Osteocyte (in vitro differentiated cells): ENCODE measurements at regions not wholly inside any gene's neighbourhood (a gene's known extent, or its start where the extent isn't known, plus 50 kb on each side); places are given as distances from the start of the nearest gene placed in this dataset.

Experiments used
- DNase-seq: peaks from one replicate; pipeline ENCODE4 v3.0.0; 2021; ENCODE audit warnings: mixed read lengths; ENCODE audit not compliant: unreplicated experiment; ENCODE audit errors: extremely low spot score
- H3K27ac Mint-ChIP-seq: one replicate; pipeline ENCODE4 v1.8.0; 2021; ENCODE audit warnings: mild to moderate bottlenecking, mixed read lengths; ENCODE audit not compliant: unreplicated experiment
- H3K27me3 Mint-ChIP-seq: one replicate; pipeline ENCODE4 v1.8.0; 2021; ENCODE audit warnings: mixed read lengths; ENCODE audit not compliant: unreplicated experiment
- H3K36me3 Mint-ChIP-seq: one replicate; pipeline ENCODE4 v1.8.0; 2021; ENCODE audit warnings: mixed read lengths; ENCODE audit not compliant: unreplicated experiment
- H3K4me1 Mint-ChIP-seq: one replicate; pipeline ENCODE4 v1.8.0; 2021; ENCODE audit warnings: mixed read lengths; ENCODE audit not compliant: unreplicated experiment
- H3K4me3 Mint-ChIP-seq: one replicate; pipeline ENCODE4 v1.8.0; 2021; ENCODE audit warnings: mild to moderate bottlenecking, moderate library complexity, mixed read lengths; ENCODE audit not compliant: unreplicated experiment
- H3K9me3 Mint-ChIP-seq: one replicate; pipeline ENCODE4 v1.8.0; 2021; ENCODE audit warnings: mixed read lengths; ENCODE audit not compliant: unreplicated experiment
- CTCF ChIP-seq: fragments of 200-600 bp; sonication (generic); IDR thresholded peaks from 2 replicates; pipeline ENCODE4 v1.5.0; 2021; ENCODE audit warnings: antibody characterized with exemption, mild to moderate bottlenecking, moderate library complexity

- Mint-ChIP-seq H3K27me3 (peaks cover 5% of the 10 kb centered on the region), H3K4me1 (no peaks in the 10 kb centered on the region), H3K4me3 (no peak overlapping the region), H3K36me3 (no peaks in the 10 kb centered on the region), H3K27ac (no peak overlapping the region), H3K9me3 (no peaks in the 10 kb centered on the region)
- no peak for DNase-seq
- TF ChIP-seq CTCF = no peak
These were observed 253.8 kb downstream of the FAM43A start for GRCh38 chr3:194939532-194939909.

- H3K27me3 Mint-ChIP-seq = peaks cover 8% of the 10 kb centered on the region
- TF ChIP-seq CTCF = no peak
- no peak overlapping the region for H3K4me3 Mint-ChIP-seq
- H3K9me3 Mint-ChIP-seq = no peaks in the 10 kb centered on the region
- peak; percentile 75 for DNase-seq
- H3K27ac Mint-ChIP-seq = no peak overlapping the region
- no peaks in the 10 kb centered on the region for H3K36me3 Mint-ChIP-seq
- no peaks in the 10 kb centered on the region for H3K4me1 Mint-ChIP-seq
These were observed 254.5 kb downstream of the FAM43A start for GRCh38 chr3:194939949-194940770.

- DNase-seq = peak; percentile 74
- Mint-ChIP-seq H3K4me1 (no peaks in the 10 kb centered on the region), H3K36me3 (no peaks in the 10 kb centered on the region), H3K9me3 (no peaks in the 10 kb centered on the region), H3K4me3 (no peak overlapping the region), H3K27ac (no peak overlapping the region), H3K27me3 (peaks cover 12% of the 10 kb centered on the region)
- no peak for TF ChIP-seq CTCF
These were observed 255.8 kb downstream of the FAM43A start for GRCh38 chr3:194941360-194941955.

- Mint-ChIP-seq H3K4me3 (no peak overlapping the region), H3K9me3 (no peaks in the 10 kb centered on the region), H3K27ac (no peak overlapping the region), H3K4me1 (no peaks in the 10 kb centered on the region), H3K27me3 (peaks cover 12% of the 10 kb centered on the region), H3K36me3 (no peaks in the 10 kb centered on the region)
- peak; percentile 67 for DNase-seq
- TF ChIP-seq CTCF = no peak
These were observed 256.4 kb downstream of the FAM43A start for GRCh38 chr3:194941956-194942511.

- no peaks in the 10 kb centered on the region for H3K4me1 Mint-ChIP-seq
- H3K4me3 Mint-ChIP-seq = no peak overlapping the region
- peaks cover 2% of the 10 kb centered on the region for H3K36me3 Mint-ChIP-seq
- no peak overlapping the region for H3K27ac Mint-ChIP-seq
- no peak for TF ChIP-seq CTCF
- peaks cover 14% of the 10 kb centered on the region for H3K9me3 Mint-ChIP-seq
- peaks cover 9% of the 10 kb centered on the region for H3K27me3 Mint-ChIP-seq
- peak; percentile 80 for DNase-seq
These were observed 258.8 kb downstream of the FAM43A start for GRCh38 chr3:194944526-194944925.
